ENCODE measurements at regions not wholly inside any gene's neighbourhood (a gene's known extent, or its start where the extent isn't known, plus 50 kb on each side); places are given as distances from the start of the nearest gene placed in this dataset.

DNA sequence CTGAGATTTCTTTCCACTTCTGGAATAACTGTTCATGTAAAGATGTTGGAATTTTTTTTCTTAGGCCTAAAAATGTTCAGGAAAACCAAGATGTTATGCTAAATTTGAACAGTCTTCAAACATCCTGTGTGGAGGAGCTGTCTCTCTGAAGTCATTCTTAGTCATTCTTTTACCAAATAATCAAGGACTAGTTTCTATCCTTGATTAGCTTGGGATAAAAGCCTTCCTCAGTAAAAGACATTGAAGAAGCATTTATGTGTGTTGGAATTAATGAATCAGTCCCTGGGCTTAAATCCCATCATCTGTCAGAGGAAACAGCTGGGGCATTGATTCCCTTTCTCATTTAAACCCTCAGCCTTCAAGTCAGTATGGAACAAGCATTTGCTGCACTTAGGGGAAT lies 300.1 kb upstream of the NXPH2 start:
- TF ChIP-seq SP1 (IDR thresholded peaks at IDR 0.05) (no peak), HNF4A (conservative IDR thresholded peaks at IDR 0.05) (no peak), JUND (IDR thresholded peaks at IDR 0.05) (no peak), YY1 (IDR thresholded peaks at IDR 0.05) (no peak), EGR1 (IDR thresholded peaks at IDR 0.05; ENCODE audit: low read depth in 2 of 2) (no peak)
- TF ChIP-seq, protein P1, sequence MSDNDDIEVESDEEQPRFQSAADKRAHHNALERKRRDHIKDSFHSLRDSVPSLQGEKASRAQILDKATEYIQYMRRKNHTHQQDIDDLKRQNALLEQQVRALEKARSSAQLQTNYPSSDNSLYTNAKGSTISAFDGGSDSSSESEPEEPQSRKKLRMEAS (IDR thresholded peaks at IDR 0.05) = no peak
- H3K36me3 ChIP-seq (ENCODE audit: control insufficient read depth in 4 of 4, insufficient read depth in 3 of 4, low read depth in 1 of 4, low read length in 3 of 4) = no peaks in the 10 kb centered on the region
- no peak overlapping the region for H3K4me3 ChIP-seq (ENCODE audit: low read depth in 1 of 3, low read length in 3 of 3)
- H3K9ac ChIP-seq (ENCODE audit: low read depth in 1 of 2, low read length in 2 of 2) = no peak overlapping the region
- no peak overlapping the region for H3K27ac ChIP-seq (ENCODE audit: low read depth in 1 of 2, low read length in 2 of 2)
- no peaks in the 10 kb centered on the region for H3K27me3 ChIP-seq (ENCODE audit: control insufficient read depth in 4 of 4, insufficient read depth in 4 of 4, low read length in 3 of 4)
- no peaks in the 10 kb centered on the region for H3K9me3 ChIP-seq (ENCODE audit: control insufficient read depth in 4 of 4, low read length in 3 of 4)
- no peaks in the 10 kb centered on the region for H3K4me1 ChIP-seq (ENCODE audit: control insufficient read depth in 4 of 4, insufficient read depth in 4 of 4, low read length in 3 of 4)
- no peak for DNase-seq (ENCODE audit: low spot score)

DNA sequence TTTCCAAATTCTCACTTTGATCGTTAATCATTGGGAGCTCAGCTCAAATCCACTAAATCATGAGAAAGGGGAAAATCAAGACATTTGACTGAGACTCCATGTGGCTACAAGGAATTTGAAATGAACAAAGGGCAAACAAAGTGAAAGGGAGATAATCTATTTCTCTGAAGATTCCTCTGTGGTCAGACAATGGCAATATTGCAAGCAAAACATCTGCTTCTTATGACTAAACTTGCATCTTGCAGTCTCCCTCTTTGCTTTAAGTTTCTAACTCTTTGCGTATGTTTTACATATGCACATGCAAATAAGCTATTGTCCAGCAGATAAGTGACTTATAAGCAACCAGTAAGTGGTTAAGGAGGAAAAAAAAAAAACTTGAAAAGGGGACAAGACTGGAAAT lies 299.1 kb upstream of the NXPH2 start:
- Histone ChIP-seq H3K27ac (ENCODE audit: low read depth in 1 of 2, low read length in 2 of 2) (no peak overlapping the region), H3K27me3 (ENCODE audit: control insufficient read depth in 4 of 4, insufficient read depth in 4 of 4, low read length in 3 of 4) (no peaks in the 10 kb centered on the region), H3K4me3 (ENCODE audit: low read depth in 1 of 3, low read length in 3 of 3) (no peak overlapping the region), H3K36me3 (ENCODE audit: control insufficient read depth in 4 of 4, insufficient read depth in 3 of 4, low read depth in 1 of 4, low read length in 3 of 4) (no peaks in the 10 kb centered on the region), H3K9ac (ENCODE audit: low read depth in 1 of 2, low read length in 2 of 2) (no peak overlapping the region), H3K4me1 (ENCODE audit: control insufficient read depth in 4 of 4, insufficient read depth in 4 of 4, low read length in 3 of 4) (no peaks in the 10 kb centered on the region), H3K9me3 (ENCODE audit: control insufficient read depth in 4 of 4, low read length in 3 of 4) (no peaks in the 10 kb centered on the region)
- DNase-seq (ENCODE audit: low spot score) = no peak
- no peak for TF ChIP-seq YY1 (IDR thresholded peaks at IDR 0.05)
- no peak for TF ChIP-seq HNF4A (conservative IDR thresholded peaks at IDR 0.05)
- TF ChIP-seq, protein P2, sequence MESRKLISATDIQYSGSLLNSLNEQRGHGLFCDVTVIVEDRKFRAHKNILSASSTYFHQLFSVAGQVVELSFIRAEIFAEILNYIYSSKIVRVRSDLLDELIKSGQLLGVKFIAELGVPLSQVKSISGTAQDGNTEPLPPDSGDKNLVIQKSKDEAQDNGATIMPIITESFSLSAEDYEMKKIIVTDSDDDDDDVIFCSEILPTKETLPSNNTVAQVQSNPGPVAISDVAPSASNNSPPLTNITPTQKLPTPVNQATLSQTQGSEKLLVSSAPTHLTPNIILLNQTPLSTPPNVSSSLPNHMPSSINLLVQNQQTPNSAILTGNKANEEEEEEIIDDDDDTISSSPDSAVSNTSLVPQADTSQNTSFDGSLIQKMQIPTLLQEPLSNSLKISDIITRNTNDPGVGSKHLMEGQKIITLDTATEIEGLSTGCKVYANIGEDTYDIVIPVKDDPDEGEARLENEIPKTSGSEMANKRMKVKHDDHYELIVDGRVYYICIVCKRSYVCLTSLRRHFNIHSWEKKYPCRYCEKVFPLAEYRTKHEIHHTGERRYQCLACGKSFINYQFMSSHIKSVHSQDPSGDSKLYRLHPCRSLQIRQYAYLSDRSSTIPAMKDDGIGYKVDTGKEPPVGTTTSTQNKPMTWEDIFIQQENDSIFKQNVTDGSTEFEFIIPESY (IDR thresholded peaks at IDR 0.05) = no peak
- no peak for TF ChIP-seq NR2F2 (IDR thresholded peaks at IDR 0.05)
- TF ChIP-seq, protein P3, sequence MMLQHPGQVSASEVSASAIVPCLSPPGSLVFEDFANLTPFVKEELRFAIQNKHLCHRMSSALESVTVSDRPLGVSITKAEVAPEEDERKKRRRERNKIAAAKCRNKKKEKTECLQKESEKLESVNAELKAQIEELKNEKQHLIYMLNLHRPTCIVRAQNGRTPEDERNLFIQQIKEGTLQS (IDR thresholded peaks at IDR 0.05) = no peak
- no peak for TF ChIP-seq TAF1 (conservative IDR thresholded peaks at IDR 0.05)
- TF ChIP-seq, protein P4, sequence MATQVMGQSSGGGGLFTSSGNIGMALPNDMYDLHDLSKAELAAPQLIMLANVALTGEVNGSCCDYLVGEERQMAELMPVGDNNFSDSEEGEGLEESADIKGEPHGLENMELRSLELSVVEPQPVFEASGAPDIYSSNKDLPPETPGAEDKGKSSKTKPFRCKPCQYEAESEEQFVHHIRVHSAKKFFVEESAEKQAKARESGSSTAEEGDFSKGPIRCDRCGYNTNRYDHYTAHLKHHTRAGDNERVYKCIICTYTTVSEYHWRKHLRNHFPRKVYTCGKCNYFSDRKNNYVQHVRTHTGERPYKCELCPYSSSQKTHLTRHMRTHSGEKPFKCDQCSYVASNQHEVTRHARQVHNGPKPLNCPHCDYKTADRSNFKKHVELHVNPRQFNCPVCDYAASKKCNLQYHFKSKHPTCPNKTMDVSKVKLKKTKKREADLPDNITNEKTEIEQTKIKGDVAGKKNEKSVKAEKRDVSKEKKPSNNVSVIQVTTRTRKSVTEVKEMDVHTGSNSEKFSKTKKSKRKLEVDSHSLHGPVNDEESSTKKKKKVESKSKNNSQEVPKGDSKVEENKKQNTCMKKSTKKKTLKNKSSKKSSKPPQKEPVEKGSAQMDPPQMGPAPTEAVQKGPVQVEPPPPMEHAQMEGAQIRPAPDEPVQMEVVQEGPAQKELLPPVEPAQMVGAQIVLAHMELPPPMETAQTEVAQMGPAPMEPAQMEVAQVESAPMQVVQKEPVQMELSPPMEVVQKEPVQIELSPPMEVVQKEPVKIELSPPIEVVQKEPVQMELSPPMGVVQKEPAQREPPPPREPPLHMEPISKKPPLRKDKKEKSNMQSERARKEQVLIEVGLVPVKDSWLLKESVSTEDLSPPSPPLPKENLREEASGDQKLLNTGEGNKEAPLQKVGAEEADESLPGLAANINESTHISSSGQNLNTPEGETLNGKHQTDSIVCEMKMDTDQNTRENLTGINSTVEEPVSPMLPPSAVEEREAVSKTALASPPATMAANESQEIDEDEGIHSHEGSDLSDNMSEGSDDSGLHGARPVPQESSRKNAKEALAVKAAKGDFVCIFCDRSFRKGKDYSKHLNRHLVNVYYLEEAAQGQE (IDR thresholded peaks at IDR 0.05) = no peak
- TF ChIP-seq, protein P1 (IDR thresholded peaks at IDR 0.05) = no peak
- TF ChIP-seq GABPA (IDR thresholded peaks at IDR 0.05 in 1 of 2, conservative IDR thresholded peaks at IDR 0.05 in 1 of 2) = no peak
- TF ChIP-seq, protein P5, sequence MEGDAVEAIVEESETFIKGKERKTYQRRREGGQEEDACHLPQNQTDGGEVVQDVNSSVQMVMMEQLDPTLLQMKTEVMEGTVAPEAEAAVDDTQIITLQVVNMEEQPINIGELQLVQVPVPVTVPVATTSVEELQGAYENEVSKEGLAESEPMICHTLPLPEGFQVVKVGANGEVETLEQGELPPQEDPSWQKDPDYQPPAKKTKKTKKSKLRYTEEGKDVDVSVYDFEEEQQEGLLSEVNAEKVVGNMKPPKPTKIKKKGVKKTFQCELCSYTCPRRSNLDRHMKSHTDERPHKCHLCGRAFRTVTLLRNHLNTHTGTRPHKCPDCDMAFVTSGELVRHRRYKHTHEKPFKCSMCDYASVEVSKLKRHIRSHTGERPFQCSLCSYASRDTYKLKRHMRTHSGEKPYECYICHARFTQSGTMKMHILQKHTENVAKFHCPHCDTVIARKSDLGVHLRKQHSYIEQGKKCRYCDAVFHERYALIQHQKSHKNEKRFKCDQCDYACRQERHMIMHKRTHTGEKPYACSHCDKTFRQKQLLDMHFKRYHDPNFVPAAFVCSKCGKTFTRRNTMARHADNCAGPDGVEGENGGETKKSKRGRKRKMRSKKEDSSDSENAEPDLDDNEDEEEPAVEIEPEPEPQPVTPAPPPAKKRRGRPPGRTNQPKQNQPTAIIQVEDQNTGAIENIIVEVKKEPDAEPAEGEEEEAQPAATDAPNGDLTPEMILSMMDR (IDR thresholded peaks at IDR 0.05; ENCODE audit: low read depth, low read length, missing input control) = no peak
- no peak for TF ChIP-seq RAD21 (IDR thresholded peaks at IDR 0.05)
- no peak for TF ChIP-seq SP1 (IDR thresholded peaks at IDR 0.05)
- TF ChIP-seq EGR1 (IDR thresholded peaks at IDR 0.05; ENCODE audit: low read depth in 2 of 2) = no peak
- no peak for TF ChIP-seq FOXA2 (IDR thresholded peaks at IDR 0.05)
- TF ChIP-seq RXRA (IDR thresholded peaks at IDR 0.05) = no peak
- TF ChIP-seq FOXA1 (IDR thresholded peaks at IDR 0.05) = no peak
- no peak for TF ChIP-seq JUND (IDR thresholded peaks at IDR 0.05)
- 86% methylated on average over 2 of the region's 2 CpGs for WGBS

Data from liver (tissue), 8 donors.